ENCODE measurements at regions not wholly inside any gene's neighbourhood (a gene's known extent, or its start where the extent isn't known, plus 50 kb on each side); places are given as distances from the start of the nearest gene placed in this dataset.
"Not testable (repeated sequence)": the region's sequence is repeated elsewhere in the genome, so short reads cannot be mapped to it uniquely, and the experiment has no call there.

DNA sequence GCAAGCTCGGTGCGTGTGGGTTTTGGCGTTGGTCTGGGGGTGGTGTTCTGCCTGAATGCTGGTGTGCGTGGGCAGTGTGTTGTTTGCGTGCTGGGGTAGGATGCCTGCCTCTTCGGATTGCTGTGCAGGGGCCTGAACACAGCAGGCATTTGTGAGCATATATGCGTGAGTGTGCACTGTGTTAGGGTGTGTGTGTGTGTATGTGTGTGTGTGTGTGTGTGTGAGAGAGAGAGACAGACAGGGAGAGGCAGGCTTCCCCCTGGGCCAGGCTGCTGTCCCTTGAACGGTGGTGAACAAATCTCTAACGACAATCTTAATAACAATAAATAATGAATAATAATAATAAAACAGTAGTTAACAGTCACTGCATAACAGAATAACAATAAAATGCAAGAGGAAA, 145.8 kb upstream of the ANKRD20A1 start:
- TF ChIP-seq, protein P1, sequence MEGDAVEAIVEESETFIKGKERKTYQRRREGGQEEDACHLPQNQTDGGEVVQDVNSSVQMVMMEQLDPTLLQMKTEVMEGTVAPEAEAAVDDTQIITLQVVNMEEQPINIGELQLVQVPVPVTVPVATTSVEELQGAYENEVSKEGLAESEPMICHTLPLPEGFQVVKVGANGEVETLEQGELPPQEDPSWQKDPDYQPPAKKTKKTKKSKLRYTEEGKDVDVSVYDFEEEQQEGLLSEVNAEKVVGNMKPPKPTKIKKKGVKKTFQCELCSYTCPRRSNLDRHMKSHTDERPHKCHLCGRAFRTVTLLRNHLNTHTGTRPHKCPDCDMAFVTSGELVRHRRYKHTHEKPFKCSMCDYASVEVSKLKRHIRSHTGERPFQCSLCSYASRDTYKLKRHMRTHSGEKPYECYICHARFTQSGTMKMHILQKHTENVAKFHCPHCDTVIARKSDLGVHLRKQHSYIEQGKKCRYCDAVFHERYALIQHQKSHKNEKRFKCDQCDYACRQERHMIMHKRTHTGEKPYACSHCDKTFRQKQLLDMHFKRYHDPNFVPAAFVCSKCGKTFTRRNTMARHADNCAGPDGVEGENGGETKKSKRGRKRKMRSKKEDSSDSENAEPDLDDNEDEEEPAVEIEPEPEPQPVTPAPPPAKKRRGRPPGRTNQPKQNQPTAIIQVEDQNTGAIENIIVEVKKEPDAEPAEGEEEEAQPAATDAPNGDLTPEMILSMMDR (IDR thresholded peaks at IDR 0.05) = not testable (repeated sequence)
- not testable (repeated sequence) for TF ChIP-seq EP300 (IDR thresholded peaks at IDR 0.05)
